Adrenal gland (tissue), 5 donors: ENCODE measurements at regions not wholly inside any gene's neighbourhood (a gene's known extent, or its start where the extent isn't known, plus 50 kb on each side); places are given as distances from the start of the nearest gene placed in this dataset.

Source experiments
- CTCF ChIP-seq, 6 experiments: fragments of 450-650 bp in 4 of 6; fragments of 200-600 bp in 2 of 6; sonication (generic) in 1 of 6; IDR thresholded peaks; 1 replicate in 5 of 6; 2 replicates in 1 of 6; pipeline versions ENCODE4 v1.5.1 to v1.8.0; 2016 to 2021; ENCODE audit warnings: antibody characterized with exemption in 6 of 6, mild to moderate bottlenecking in 2 of 6, moderate library complexity in 1 of 6
- POLR2A ChIP-seq, 2 donors: fragments of 450-650 bp; IDR thresholded peaks; one replicate each; pipeline ENCODE4 v1.6.1; 2017; ENCODE audit warnings: antibody characterized with exemption in 2 of 2, mild to moderate bottlenecking in 2 of 2, moderate library complexity in 1 of 2
- donor health status: DM: no; HTN: no; CAD: no.

DNA sequence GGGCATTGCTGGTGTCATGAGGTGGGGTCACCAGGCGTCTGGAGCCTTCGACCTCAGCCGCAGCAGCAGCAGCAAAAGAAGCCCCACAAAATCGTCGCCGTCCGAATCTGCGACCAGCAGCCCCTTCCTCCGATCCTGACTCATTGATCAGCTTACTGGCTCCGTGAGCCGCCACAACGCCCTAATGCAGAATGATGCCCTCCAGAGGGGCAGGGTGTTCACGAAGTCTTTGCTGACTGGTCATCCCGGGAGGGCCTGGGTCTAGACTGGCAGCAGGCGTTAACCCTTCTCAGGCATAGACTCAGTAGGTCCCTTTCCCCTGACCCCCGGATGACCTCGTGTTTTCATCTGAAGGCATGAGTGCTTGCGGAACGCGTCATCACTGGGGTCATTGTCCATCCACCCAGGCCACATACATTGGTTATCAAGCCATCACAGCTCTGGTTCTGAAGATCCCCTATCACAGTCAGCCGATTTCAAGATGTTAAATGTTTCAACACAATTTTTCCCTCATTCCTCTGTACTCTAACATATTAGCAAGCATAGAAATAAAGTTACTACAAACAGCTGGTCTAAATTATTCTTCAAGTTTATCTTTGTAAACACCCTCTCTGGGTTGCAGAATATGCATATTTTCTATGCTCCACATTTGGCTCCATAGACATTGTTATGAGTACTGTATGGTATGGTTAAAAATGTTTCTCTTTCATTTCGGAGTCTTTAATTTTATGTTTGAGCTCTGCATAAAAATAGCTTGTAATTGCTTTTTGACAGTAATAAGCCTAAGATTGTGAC, 83.3 kb upstream of the SALL3 start:
- TF ChIP-seq CTCF (IDR thresholded peaks at IDR 0.05) = no peak
- no peak for TF ChIP-seq POLR2A (IDR thresholded peaks at IDR 0.05)
